ENCODE measurements at regions not wholly inside any gene's neighbourhood (a gene's known extent, or its start where the extent isn't known, plus 50 kb on each side); places are given as distances from the start of the nearest gene placed in this dataset.

DNA sequence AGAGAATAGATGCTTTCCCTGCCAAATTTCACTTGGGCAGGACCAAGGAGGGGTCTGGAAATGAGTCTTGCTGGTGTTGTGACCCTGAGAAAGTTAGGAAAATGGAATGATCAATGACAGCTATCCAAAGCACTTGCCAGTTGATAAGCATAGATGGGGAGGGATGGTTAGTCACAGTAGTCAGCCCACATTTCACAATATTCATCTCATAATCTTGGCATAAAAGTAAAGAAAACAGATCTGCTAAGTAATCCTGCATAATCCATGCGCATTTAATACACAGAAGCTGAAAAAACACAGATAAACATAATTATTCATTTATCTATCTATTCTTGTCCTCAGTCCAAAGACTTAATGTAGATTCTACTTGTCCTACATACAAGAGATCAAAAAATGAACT, 184.1 kb downstream of the ZIC4 start:
- TF ChIP-seq, protein P1, sequence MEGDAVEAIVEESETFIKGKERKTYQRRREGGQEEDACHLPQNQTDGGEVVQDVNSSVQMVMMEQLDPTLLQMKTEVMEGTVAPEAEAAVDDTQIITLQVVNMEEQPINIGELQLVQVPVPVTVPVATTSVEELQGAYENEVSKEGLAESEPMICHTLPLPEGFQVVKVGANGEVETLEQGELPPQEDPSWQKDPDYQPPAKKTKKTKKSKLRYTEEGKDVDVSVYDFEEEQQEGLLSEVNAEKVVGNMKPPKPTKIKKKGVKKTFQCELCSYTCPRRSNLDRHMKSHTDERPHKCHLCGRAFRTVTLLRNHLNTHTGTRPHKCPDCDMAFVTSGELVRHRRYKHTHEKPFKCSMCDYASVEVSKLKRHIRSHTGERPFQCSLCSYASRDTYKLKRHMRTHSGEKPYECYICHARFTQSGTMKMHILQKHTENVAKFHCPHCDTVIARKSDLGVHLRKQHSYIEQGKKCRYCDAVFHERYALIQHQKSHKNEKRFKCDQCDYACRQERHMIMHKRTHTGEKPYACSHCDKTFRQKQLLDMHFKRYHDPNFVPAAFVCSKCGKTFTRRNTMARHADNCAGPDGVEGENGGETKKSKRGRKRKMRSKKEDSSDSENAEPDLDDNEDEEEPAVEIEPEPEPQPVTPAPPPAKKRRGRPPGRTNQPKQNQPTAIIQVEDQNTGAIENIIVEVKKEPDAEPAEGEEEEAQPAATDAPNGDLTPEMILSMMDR (IDR thresholded peaks at IDR 0.05; ENCODE audit: insufficient read depth, low read depth, low read length) = no peak
- TF ChIP-seq EZH2 (IDR thresholded peaks at IDR 0.05; ENCODE audit: insufficient read depth, low read length) = no peak
